Lung (tissue), 11 donors: ENCODE measurements at regions not wholly inside any gene's neighbourhood (a gene's known extent, or its start where the extent isn't known, plus 50 kb on each side); places are given as distances from the start of the nearest gene placed in this dataset.

Experiments
- ATAC-seq: fragments of 200-7000 bp; cut with Tn5 transposase; one replicate; pipeline ENCODE4 v1.9.1; 2020; ENCODE audit warnings: moderate number of reproducible peaks; ENCODE audit not compliant: insufficient read depth, low FRiP score
- DNase-seq, 3 donors: peaks; one replicate each; pipeline ENCODE4 v3.0.0-alpha.2; 2013 to 2017
- H3K27ac ChIP-seq, 2 donors: one replicate each; pipeline ENCODE4 v1.5.1; 2013; ENCODE audit warnings: mild to moderate bottlenecking in 2 of 2, moderate library complexity in 2 of 2, control low read depth in 1 of 2, inconsistent platforms in 1 of 2, low read depth in 1 of 2, low read length in 1 of 2
- H3K27me3 ChIP-seq, 3 donors: one replicate each; pipeline ENCODE4 v1.5.1; 2013; ENCODE audit warnings: low read length in 2 of 3; ENCODE audit not compliant: control insufficient read depth in 3 of 3, insufficient read depth in 3 of 3
- H3K36me3 ChIP-seq, 4 donors: one replicate each; pipeline ENCODE4 v1.5.1; 2013; ENCODE audit warnings: low read length in 4 of 4, mild to moderate bottlenecking in 1 of 4, moderate library complexity in 1 of 4; ENCODE audit not compliant: control insufficient read depth in 4 of 4, insufficient read depth in 4 of 4
- H3K4me1 ChIP-seq, 5 donors: one replicate each; pipeline ENCODE4 v1.5.1; 2013; ENCODE audit warnings: low read length in 5 of 5, mild to moderate bottlenecking in 2 of 5, moderate library complexity in 1 of 5; ENCODE audit not compliant: control insufficient read depth in 5 of 5, insufficient read depth in 5 of 5
- H3K4me3 ChIP-seq: one replicate; pipeline ENCODE4 v1.5.1; 2013; ENCODE audit warnings: mild to moderate bottlenecking, control low read depth, moderate library complexity
- H3K9ac ChIP-seq, 2 donors: one replicate each; pipeline ENCODE4 v1.5.1; 2013; ENCODE audit warnings: low read length in 2 of 2, control low read depth in 1 of 2; ENCODE audit not compliant: insufficient read depth in 1 of 2
- H3K9me3 ChIP-seq, 4 donors: one replicate each; pipeline ENCODE4 v1.5.1; 2013; ENCODE audit warnings: low read length in 3 of 4, mild to moderate bottlenecking in 1 of 4, moderate library complexity in 1 of 4; ENCODE audit not compliant: control insufficient read depth in 4 of 4, insufficient read depth in 3 of 4
- CTCF ChIP-seq: IDR thresholded peaks from 2 replicates; pipeline ENCODE4 v1.5.1; 2012; ENCODE audit warnings: mild to moderate bottlenecking; ENCODE audit errors: control extremely low read depth, extremely low read depth
- WGBS, 2 donors: extraction: QIAGEN DNeasy Blood & Tissue Kit; methylation state at CpG; one replicate each; pipeline ENCODE4 v1.1.7; 2013; 5-methylcytosine and 5-hydroxymethylcytosine counted together
- donor health status: control.
- donor health status: control.
- donor health status: Bipolar disorder and iron deficiency.
- donor health status: healthy.
- donor health status: DM: yes; HTN: yes; CAD: no.

- no peak for DNase-seq
Measured at GRCh38 chr14:40447017-40447416, 1014.8 kb upstream of the FBXO33 start.

DNA sequence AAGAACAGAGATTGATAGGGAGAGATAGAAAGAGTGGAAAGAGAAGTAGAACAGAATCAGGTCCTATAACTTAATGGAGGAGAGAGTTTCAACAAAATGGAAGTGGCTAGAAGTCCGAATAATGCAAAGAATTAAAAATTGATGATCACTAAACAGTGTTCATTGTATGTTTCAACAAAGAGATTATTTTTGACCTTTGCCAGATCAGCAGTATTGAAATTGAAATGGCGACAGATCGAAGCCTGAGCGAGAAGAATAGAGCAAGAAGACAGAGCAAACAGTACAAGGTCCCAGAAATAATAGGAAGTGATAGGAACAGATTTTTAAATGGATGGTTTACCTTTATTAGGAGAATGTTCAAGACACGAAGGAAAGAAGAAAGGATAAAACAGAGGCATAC is 1012.8 kb upstream of the FBXO33 start:
- 90 to 91% methylated on average over 5 of the region's 5 CpGs for WGBS, 2 donors

More at GRCh38 chr14:40447017-40447416, 1014.8 kb upstream of the FBXO33 start:
- Histone ChIP-seq H3K36me3 (no peaks in the 10 kb centered on the region), H3K27me3 (no peaks in the 10 kb centered on the region), H3K27ac (no peak overlapping the region), H3K9me3 (no peaks in the 10 kb centered on the region), H3K9ac (no peak overlapping the region), H3K4me3 (no peak overlapping the region), H3K4me1 (no peaks in the 10 kb centered on the region)
- no peak for TF ChIP-seq CTCF
- no peak for ATAC-seq
- WGBS, 2 donors: 88% methylated on average over 3 of the region's 3 CpGs

GRCh38 chr14:40436551-40436950 is 1004.3 kb upstream of the FBXO33 start:
- ATAC-seq (no peak), DNase-seq (no peak)
- Histone ChIP-seq H3K27ac (no peak overlapping the region), H3K27me3 (no peaks in the 10 kb centered on the region), H3K9me3 (no peaks in the 10 kb centered on the region), H3K4me3 (no peak overlapping the region), H3K4me1 (no peaks in the 10 kb centered on the region), H3K9ac (no peak overlapping the region), H3K36me3 (no peaks in the 10 kb centered on the region)
- 88 to 89% methylated on average over 3 of the region's 3 CpGs for WGBS, 2 donors
- TF ChIP-seq CTCF: no peak

More for the DNA sequence above, 1012.8 kb upstream of the FBXO33 start:
- Histone ChIP-seq H3K27ac (no peak overlapping the region), H3K4me3 (no peak overlapping the region), H3K36me3 (no peaks in the 10 kb centered on the region), H3K4me1 (no peaks in the 10 kb centered on the region), H3K9me3 (no peaks in the 10 kb centered on the region), H3K27me3 (no peaks in the 10 kb centered on the region), H3K9ac (no peak overlapping the region)
- TF ChIP-seq CTCF: no peak
- ATAC-seq (no peak), DNase-seq (no peak)

- ATAC-seq: no peak
Measured at GRCh38 chr14:40417777-40418401, 985.7 kb upstream of the FBXO33 start.

More at GRCh38 chr14:40417777-40418401, 985.7 kb upstream of the FBXO33 start:
- DNase-seq: peak; percentile 10 to 18 (median 17)
- no peaks in the 10 kb centered on the region for H3K36me3 ChIP-seq
- no peaks in the 10 kb centered on the region for H3K27me3 ChIP-seq
- no peaks in the 10 kb centered on the region for H3K9me3 ChIP-seq
- H3K4me3 ChIP-seq: no peak overlapping the region
- H3K9ac ChIP-seq: no peak overlapping the region
- H3K4me1 ChIP-seq: no peaks in the 10 kb centered on the region
- 47 to 55% methylated on average over 6 of the region's 6 CpGs for WGBS, 2 donors
- peak; percentile 9 for TF ChIP-seq CTCF
- no peak overlapping the region for H3K27ac ChIP-seq
